AG04449 (cell line): ENCODE measurements at regions not wholly inside any gene's neighbourhood (a gene's known extent, or its start where the extent isn't known, plus 50 kb on each side); places are given as distances from the start of the nearest gene placed in this dataset.

Source experiments
- CTCF ChIA-PET: fragments of 350-600 bp; formaldehyde crosslinking; extraction: SDS; loops from one replicate; lab custom pipeline; 2021; ENCODE audit warnings: antibody characterized with exemption; lab: Yijun Ruan, JAX
- POLR2A ChIA-PET: fragments of 400-600, 350-600 bp; formaldehyde crosslinking; extraction: SDS; loops from one replicate; lab custom pipeline; 2020; ENCODE audit warnings: antibody characterized with exemption, inconsistent platforms; lab: Yijun Ruan, JAX
- DNase-seq: peaks from one replicate; pipeline ENCODE4 v3.0.0-alpha.2; 2010; ENCODE audit warnings: low read depth, low spot score
- H3K4me3 ChIP-seq: 2 replicates; pipeline ENCODE4 v1.5.1; 2011; ENCODE audit warnings: low read depth, mild to moderate bottlenecking, control low read depth, low read length
- CTCF ChIP-seq: IDR thresholded peaks from one replicate; pipeline ENCODE4 v1.5.1; 2011; ENCODE audit warnings: mild to moderate bottlenecking, moderate library complexity, low read length, control low read depth, inconsistent platforms; ENCODE audit not compliant: insufficient read depth; ENCODE audit errors: missing control alignments

GRCh38 chr7:134367956-134368749 is 51.4 kb upstream of the SLC35B4 start:
- H3K4me3 ChIP-seq = no peak overlapping the region

More at GRCh38 chr7:134367956-134368749, 51.4 kb upstream of the SLC35B4 start:
- no peak for DNase-seq
- TF ChIP-seq CTCF = no peak
- CTCF ChIA-PET = interaction anchor here (3.9 kb wide), 1 partner anchor 12 kb away, joined by 35 read pairs; no protein-coding TSS in a partner anchor
- POLR2A ChIA-PET = no interaction called here
